OCI-LY7 (cell line): ENCODE measurements at regions not wholly inside any gene's neighbourhood (a gene's known extent, or its start where the extent isn't known, plus 50 kb on each side); places are given as distances from the start of the nearest gene placed in this dataset.

Source experiments
- BruUV-seq: library from RNA; stranded (reverse); fragments of 400-500 nt; replicated peaks from 2 replicates; lab custom pipeline; 2021; lab: Mats Ljungman, UMichigan
- CTCF ChIA-PET: fragments of 300-600 bp; sonication (Branson Sonifier 250); formaldehyde crosslinking; loops from one replicate; lab custom pipeline; 2022; ENCODE audit warnings: antibody characterized with exemption; ENCODE audit not compliant: unreplicated experiment; lab: Charles Lee
- POLR2A ChIA-PET: fragments of 300-600 bp; sonication (Branson Sonifier 250); formaldehyde crosslinking; loops from one replicate; lab custom pipeline; 2022; ENCODE audit warnings: antibody characterized with exemption; lab: Charles Lee
- DNase-seq: peaks from one replicate; pipeline ENCODE4 v3.0.0-alpha.2; 2015; ENCODE audit warnings: low spot score
- H2AFZ ChIP-seq: fragments of 200-600 bp; sonication (generic), shearing (Covaris generic); 2 replicates; pipeline ENCODE4 v1.6.1; 2014; ENCODE audit warnings: mild to moderate bottlenecking, antibody characterized with exemption, low read length, moderate library complexity
- H3K27ac ChIP-seq: fragments of 200-600 bp; sonication (generic); 2 replicates; pipeline ENCODE4 v1.5.1; 2014; ENCODE audit warnings: mixed run types, low read depth, mild to moderate bottlenecking, moderate library complexity, low read length, inconsistent platforms; ENCODE audit not compliant: poor library complexity, severe bottlenecking
- H3K36me3 ChIP-seq: fragments of 200-600 bp; sonication (generic); 2 replicates; pipeline ENCODE4 v1.6.1; 2014; ENCODE audit warnings: mild to moderate bottlenecking, antibody characterized with exemption, low read length, moderate library complexity, mixed read lengths; ENCODE audit not compliant: insufficient read depth
- H3K4me1 ChIP-seq: fragments of 200-600 bp; sonication (generic); 2 replicates; pipeline ENCODE4 v1.5.1; 2014; ENCODE audit warnings: mild to moderate bottlenecking, low read length; ENCODE audit not compliant: insufficient read depth, poor library complexity, severe bottlenecking
- H3K4me2 ChIP-seq: fragments of 200-600 bp; sonication (generic); 2 replicates; pipeline ENCODE4 v1.6.1; 2014; ENCODE audit warnings: mild to moderate bottlenecking, low read length
- H3K4me3 ChIP-seq: fragments of 200-600 bp; sonication (generic); 2 replicates; pipeline ENCODE4 v1.5.1; 2014; ENCODE audit warnings: mild to moderate bottlenecking, low read depth, low read length; ENCODE audit not compliant: poor library complexity, severe bottlenecking
- H3K79me2 ChIP-seq: fragments of 200-600 bp; sonication (generic); 2 replicates; pipeline ENCODE4 v1.6.1; 2016; ENCODE audit warnings: low read depth, mild to moderate bottlenecking, low read length, moderate library complexity, mixed read lengths; ENCODE audit not compliant: insufficient read depth
- H3K9me2 ChIP-seq: fragments of 200-600 bp; sonication (generic); 2 replicates; pipeline ENCODE4 v1.6.1; 2016; ENCODE audit warnings: mild to moderate bottlenecking, low read length, mixed read lengths; ENCODE audit not compliant: insufficient read depth
- H3K9me3 ChIP-seq: fragments of 200-600 bp; sonication (generic); 2 replicates; pipeline ENCODE4 v1.6.1; 2014; ENCODE audit warnings: mild to moderate bottlenecking, mixed run types, low read length, mixed read lengths
- H4K20me1 ChIP-seq: fragments of 200-600 bp; sonication (generic); 2 replicates; pipeline ENCODE4 v1.6.1; 2014; ENCODE audit warnings: mild to moderate bottlenecking, antibody characterized with exemption, low read length, moderate library complexity, mixed read lengths; ENCODE audit not compliant: insufficient read depth
- EZH2phosphoT487 ChIP-seq: fragments of 200-600 bp; sonication (generic); IDR thresholded peaks from 2 replicates; pipeline ENCODE4 v1.6.1; 2018; ENCODE audit warnings: low read depth, borderline replicate concordance, mild to moderate bottlenecking, mixed run types, antibody characterized with exemption, low read length, moderate library complexity, mixed read lengths
- intact Hi-C: fragments of 100-400 bp; cut with micrococcal nuclease; formaldehyde crosslinking; loops from one replicate; pipeline ENCODE4 v1.10.0; 2022; ENCODE audit not compliant: unreplicated experiment
- TF ChIP-seq, protein P1 (sequence below): fragments of 200-600 bp; sonication (generic); conservative IDR thresholded peaks from 2 replicates; pipeline ENCODE4 v1.5.1; 2014; ENCODE audit warnings: mild to moderate bottlenecking, antibody characterized with exemption, low read length, moderate library complexity, mixed read lengths

GRCh38 chr18:25798046-25798445, 292.4 kb downstream of the SS18 start:
- Histone ChIP-seq H2AFZ (no peak overlapping the region), H3K9me2 (no peaks in the 10 kb centered on the region), H3K9me3 (no peaks in the 10 kb centered on the region), H3K36me3 (no peaks in the 10 kb centered on the region), H3K27ac (no peak overlapping the region), H3K79me2 (no peaks in the 10 kb centered on the region), H3K4me1 (no peaks in the 10 kb centered on the region), H3K4me3 (no peak overlapping the region), H4K20me1 (no peaks in the 10 kb centered on the region), H3K4me2 (no peak overlapping the region)
- intact Hi-C loops: no loop called here
- ChIA-PET POLR2A (no interaction called here), CTCF (no interaction called here)
- DNase-seq: no peak
- BruUV-seq: no TSS peak
- TF ChIP-seq EZH2phosphoT487: no peak
- TF ChIP-seq, protein P1, sequence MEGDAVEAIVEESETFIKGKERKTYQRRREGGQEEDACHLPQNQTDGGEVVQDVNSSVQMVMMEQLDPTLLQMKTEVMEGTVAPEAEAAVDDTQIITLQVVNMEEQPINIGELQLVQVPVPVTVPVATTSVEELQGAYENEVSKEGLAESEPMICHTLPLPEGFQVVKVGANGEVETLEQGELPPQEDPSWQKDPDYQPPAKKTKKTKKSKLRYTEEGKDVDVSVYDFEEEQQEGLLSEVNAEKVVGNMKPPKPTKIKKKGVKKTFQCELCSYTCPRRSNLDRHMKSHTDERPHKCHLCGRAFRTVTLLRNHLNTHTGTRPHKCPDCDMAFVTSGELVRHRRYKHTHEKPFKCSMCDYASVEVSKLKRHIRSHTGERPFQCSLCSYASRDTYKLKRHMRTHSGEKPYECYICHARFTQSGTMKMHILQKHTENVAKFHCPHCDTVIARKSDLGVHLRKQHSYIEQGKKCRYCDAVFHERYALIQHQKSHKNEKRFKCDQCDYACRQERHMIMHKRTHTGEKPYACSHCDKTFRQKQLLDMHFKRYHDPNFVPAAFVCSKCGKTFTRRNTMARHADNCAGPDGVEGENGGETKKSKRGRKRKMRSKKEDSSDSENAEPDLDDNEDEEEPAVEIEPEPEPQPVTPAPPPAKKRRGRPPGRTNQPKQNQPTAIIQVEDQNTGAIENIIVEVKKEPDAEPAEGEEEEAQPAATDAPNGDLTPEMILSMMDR: no peak

- ChIA-PET POLR2A (no interaction called here), CTCF (interaction anchor here (0.8 kb wide), 1 partner anchor 831 kb away, joined by 3 read pairs; no protein-coding TSS in a partner anchor)
- Histone ChIP-seq H3K4me1 (no peaks in the 10 kb centered on the region), H4K20me1 (no peaks in the 10 kb centered on the region), H3K27ac (no peak overlapping the region), H3K9me2 (no peaks in the 10 kb centered on the region), H3K79me2 (no peaks in the 10 kb centered on the region), H3K36me3 (no peaks in the 10 kb centered on the region), H2AFZ (no peak overlapping the region), H3K4me3 (no peak overlapping the region), H3K4me2 (no peak overlapping the region), H3K9me3 (no peaks in the 10 kb centered on the region)
- TF ChIP-seq EZH2phosphoT487: no peak
- TF ChIP-seq, protein P1: no peak
- DNase-seq: no peak
- no TSS peak for BruUV-seq
- intact Hi-C loops: no loop called here
Measured at GRCh38 chr18:25795213-25795612, 295.2 kb downstream of the SS18 start.

GRCh38 chr18:25787276-25787675, 303.1 kb downstream of the SS18 start:
- no peak for DNase-seq
- H3K36me3 ChIP-seq: no peaks in the 10 kb centered on the region
- no peak overlapping the region for H3K4me2 ChIP-seq
- TF ChIP-seq, protein P1: no peak
- TF ChIP-seq EZH2phosphoT487: no peak
- POLR2A ChIA-PET: interaction anchor here (0.6 kb wide), 1 partner anchor 41 kb away, joined by 3 read pairs; no protein-coding TSS in a partner anchor
- no peaks in the 10 kb centered on the region for H3K9me2 ChIP-seq
- H3K9me3 ChIP-seq: no peaks in the 10 kb centered on the region
- intact Hi-C loops: no loop called here
- no peaks in the 10 kb centered on the region for H4K20me1 ChIP-seq
- H2AFZ ChIP-seq: no peak overlapping the region
- H3K4me3 ChIP-seq: no peak overlapping the region
- CTCF ChIA-PET: no interaction called here
- BruUV-seq: no TSS peak
- H3K79me2 ChIP-seq: no peaks in the 10 kb centered on the region
- H3K27ac ChIP-seq: no peak overlapping the region
- no peaks in the 10 kb centered on the region for H3K4me1 ChIP-seq
